GM18867 (cell line): ENCODE measurements at regions not wholly inside any gene's neighbourhood (a gene's known extent, or its start where the extent isn't known, plus 50 kb on each side); places are given as distances from the start of the nearest gene placed in this dataset.
"Not testable (repeated sequence)": the region's sequence is repeated elsewhere in the genome, so short reads cannot be mapped to it uniquely, and the experiment has no call there.

Experiments used
- ATAC-seq: cut with Tn5 transposase; IDR thresholded peaks from one replicate; pipeline ENCODE4 v1.9.1; 2021; ENCODE audit warnings: mild to moderate bottlenecking, moderate library complexity; ENCODE audit not compliant: unreplicated experiment

DNA sequence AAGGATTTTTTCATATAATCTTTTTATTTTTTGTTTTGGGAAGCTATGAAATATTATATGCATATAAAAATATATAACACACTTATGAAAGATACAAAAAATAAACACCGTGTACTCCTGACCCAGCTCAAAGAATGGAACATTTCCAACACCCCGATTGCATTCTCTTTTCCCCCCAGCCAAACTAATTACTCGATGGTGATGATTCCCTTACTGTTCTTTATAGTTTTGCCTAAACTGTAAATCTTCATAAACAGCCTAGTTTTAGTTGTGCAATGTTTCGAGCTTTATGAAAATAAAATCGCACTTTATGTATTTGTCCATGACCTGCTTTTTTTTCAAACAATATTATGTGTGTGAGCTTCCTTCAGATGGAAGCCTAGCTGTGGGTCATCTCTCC lies 352.0 kb upstream of the KAZN start:
- no peak for ATAC-seq

DNA sequence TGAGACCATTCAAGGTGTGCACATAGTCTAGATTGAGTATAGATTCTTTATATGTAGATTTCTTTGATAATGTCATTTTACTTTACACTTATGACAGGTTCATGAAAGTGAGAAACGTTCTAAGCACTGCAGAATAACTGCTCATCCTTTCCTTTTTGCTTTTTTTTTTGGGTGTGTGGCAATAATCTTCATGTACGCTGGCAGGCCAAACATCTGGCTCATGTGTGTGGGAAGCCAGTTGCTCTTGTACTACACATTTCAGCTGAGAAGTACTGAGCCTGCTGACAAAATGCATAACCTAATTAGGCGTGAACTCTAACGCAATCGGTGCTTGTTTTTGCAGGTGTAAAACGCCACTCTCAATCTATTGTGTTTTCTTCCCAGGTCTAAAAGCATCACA lies 350.8 kb upstream of the KAZN start:
- ATAC-seq = no peak

DNA sequence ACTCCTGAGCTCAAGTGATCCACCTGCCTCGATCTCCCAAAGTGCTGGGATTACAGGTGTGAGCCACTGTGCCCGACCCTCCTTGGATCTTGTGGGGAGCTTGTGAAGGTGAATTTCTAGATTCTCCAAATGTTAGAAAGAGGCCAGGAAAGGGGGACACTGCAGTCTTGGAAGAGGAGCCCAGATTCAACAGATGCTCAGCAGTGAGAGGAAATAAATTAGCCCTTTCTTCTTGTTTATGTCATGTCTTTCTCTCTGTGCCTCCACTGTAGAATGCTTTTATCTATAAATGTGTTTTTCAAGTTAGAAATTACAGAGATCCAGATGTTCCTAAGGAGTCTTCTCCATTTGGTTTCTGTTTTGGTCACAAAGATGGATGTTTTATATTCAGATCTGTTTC lies 346.6 kb upstream of the KAZN start:
- ATAC-seq = no peak

DNA sequence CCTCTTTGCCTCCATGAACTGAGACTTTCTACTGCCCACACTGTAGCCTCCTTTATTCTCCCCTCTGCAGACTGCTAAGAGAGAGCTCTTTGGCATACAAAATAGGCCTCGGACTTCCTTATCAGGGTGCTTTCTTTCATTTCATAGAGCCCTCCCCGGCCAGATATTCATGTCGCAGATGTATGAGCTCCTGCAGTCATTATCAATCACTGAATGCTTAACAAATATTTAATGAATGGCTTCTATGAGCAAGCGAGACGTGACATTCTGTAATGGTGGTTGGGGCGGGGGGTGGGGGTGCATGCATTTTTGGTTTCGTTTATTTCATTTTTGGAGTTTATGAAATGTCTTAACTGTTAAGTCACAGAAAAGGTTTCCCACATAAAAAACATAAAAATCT lies 344.8 kb upstream of the KAZN start:
- ATAC-seq = no peak

DNA sequence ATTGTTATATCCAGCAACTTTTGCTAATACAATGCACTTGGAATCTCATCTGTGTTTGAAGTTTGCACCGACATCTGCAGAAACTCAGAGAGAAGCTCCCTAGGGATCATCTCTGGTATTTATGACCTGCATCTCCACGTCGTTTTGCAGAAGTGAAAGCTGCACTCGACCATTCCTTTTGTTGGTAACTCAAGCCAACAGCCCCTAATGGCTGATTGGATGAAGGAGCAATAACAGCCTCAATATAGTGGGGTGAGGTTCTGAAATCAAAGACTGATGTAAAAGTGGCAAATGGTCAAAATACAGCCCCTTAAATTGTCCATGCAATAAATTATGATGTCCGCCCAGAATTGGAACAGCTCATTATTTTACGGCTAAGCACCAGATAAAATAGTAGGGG lies 344.2 kb upstream of the KAZN start:
- ATAC-seq = no peak

DNA sequence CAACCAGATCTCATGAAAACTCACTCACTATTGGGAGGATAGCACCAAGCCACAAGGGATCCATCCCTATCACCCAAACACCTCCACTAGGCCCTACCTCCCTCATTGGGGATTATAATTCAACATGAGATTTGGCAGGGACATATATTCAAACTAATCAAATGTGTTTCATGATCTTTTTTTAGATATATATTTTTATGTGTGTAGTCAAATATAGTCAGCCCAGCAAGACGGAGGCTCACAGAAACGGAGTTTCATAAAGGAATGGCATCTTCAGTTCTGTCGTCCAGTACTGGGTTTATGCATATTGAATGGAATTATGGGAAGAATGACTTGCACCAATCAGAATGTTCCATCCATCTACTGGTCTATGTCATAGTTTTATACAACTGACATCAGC lies 343.3 kb upstream of the KAZN start:
- ATAC-seq = no peak

DNA sequence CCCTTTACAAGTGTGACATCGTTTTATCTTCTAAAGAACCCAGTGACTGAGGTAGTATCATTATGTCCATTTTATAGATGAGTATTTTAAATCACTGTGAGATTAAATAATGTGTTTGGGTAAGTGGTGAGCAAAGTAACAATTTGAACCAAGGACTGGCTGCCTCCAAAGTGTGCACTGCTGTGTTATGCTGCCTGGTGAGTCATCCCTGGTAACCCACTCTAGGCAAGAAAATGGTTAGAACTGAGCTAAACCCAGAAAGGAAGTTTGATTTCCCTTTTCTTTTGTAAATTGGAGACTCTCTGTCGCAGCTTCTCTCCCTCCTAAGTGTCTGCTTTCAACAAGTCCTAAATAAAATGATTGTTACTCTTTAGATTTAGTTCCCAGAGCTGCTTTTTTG lies 342.8 kb upstream of the KAZN start:
- ATAC-seq = no peak

DNA sequence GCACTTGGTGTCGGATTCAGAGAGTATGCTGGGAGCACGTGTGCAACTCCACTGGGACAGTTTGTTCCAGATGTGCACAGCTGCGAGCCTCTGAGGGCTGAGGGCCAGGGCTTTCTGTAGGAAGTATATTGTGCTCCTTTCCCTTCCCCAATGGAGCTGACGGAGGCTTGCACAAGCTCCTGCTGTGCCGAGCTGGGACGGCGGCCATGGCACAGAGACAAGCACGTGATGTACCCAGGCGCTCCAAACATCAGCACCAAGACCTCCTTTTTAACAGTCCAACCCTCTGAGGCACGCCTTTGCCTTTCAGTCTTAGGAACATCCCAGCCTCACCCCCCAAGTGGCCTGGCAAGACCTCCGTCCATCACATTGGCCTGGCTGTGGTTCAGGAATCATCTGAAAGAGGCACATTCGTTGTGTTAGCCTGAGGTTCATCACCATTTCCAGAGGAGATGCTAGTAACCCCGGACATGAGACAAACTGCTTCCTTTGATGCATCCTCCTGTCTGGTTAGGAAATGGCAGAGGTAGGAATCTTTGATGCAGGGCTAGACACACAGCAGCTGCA lies 339.2 kb upstream of the KAZN start:
- ATAC-seq = no peak

DNA sequence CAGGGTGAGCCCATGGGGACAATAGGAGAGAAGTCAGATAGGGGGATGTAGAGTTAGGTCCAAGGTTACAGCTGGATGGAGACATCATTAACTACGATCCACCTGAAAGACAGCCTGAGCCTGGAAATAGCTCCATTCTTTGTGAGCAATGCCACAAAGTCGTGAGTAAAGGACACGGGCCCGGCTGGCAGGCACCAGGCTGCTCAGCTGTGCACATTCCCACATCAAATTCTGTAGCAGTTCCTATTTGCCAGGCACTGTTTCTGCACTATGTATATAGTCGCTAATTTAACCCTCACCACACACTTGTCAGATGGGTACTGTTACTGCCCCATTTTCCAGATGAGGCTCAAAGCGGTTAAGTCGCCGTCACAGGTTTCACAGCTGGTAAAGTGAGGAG lies 338.0 kb upstream of the KAZN start:
- ATAC-seq = no peak

DNA sequence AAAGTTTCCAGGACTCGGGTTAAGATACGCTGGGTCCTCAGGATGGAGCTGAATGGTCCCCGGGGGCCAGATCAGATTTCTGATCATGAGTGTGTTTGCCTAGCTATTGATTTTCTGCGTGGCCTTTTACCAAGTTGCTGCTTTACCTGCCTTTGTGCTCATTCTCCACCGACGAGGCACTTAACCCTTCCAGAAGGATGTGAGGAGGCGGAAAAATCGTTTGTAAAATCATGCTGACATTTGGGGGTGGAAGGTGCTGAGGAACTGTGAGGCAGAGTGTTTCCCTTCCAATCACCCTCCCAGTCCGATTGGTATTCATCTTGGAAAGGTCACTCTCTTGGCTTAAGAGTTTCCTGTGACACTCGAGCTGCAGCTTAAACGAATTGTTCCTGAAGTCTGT lies 337.1 kb upstream of the KAZN start:
- no peak for ATAC-seq

DNA sequence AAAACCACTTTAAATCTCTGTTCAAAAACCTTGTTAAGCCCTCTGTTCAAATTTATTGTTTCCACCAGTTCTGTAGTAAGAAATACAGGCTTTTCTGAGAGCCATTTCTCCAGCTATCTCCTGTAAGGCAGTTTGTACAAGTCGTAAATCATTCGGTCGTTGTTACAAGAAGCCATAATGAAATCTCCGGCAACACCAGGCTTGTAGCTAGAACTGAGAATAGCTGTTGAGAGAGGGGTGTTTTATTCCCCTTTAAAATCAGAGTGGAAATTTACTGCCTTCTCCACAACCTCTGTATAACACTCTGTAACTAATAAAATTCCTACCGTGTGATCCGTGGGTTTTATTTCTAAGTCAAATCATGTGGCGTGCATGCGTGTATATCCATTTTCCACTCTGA lies 335.8 kb upstream of the KAZN start:
- no peak for ATAC-seq

DNA sequence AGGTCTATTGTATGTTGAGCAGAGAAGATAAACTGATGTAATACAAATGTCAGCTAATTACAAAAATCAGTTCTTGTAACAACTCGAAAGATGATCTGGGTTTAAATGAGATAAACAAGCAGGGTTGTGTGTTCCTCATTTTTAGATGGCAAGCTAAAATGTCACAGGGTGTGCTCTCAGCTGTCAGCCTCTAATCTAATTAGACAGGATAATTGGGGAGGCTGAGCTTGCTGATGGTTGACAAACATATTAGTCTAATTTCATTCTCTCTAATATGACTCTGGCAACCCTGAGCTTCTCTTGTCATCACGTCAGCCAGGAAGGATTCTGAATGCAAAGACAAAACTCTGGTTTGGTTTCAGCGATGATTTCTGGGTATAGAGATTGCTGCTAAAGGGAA lies 335.3 kb upstream of the KAZN start:
- ATAC-seq = no peak

DNA sequence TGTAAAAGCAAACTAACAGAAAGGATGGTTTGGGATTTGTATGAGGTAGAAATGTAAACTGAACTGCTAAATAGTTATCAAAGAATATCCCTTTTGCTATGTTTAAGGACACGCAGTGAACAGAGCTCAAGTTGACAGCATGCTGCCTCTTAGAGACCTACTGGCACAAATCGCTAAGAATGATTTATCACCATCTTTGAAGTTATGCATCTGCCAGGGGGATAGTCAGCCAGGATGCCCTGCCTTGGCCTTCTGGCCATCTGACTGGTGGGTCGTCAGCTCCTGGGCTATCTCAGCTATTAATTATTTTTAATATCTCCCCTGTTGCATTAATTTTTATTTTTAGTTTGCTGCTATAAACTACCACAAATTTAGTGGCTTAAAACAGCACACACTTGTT lies 334.8 kb upstream of the KAZN start:
- ATAC-seq = no peak

DNA sequence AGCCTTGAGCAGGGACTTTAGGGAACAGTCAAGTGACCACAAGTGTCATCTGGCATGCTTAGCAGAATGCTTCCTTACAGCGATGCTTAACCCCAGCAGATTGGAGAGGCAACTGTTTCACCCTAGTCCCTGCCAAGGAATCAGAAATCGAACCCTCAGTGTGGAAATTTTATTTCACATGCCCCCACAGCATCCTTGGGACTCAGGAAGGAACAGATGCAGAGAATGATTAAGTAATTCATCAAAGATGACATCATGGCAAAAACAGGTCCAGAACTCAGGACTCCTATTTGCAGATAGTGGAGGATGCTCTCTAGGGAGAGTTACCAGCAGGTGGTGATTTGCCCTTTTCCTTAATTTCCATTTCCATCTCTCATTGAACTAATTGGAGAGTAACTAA lies 333.0 kb upstream of the KAZN start:
- no peak for ATAC-seq

DNA sequence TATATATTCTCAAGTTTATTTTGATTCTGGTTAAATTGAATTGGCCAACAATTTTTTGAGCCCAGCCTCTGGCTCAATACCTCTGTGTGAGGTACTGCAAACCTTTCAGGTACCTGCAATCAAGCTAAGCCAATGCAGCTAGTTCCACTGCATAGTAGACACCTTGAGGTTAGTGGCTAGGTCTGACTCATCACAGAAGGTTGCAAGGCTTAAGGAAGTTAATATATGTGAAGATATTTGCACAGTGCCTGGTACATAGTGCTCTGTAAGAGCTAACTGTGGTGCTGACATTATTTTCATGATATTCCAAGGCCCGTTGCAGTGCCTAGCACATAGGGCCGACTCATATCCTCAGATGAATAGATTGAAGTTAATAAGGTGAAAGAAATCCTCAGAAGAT lies 330.5 kb upstream of the KAZN start:
- ATAC-seq = no peak

DNA sequence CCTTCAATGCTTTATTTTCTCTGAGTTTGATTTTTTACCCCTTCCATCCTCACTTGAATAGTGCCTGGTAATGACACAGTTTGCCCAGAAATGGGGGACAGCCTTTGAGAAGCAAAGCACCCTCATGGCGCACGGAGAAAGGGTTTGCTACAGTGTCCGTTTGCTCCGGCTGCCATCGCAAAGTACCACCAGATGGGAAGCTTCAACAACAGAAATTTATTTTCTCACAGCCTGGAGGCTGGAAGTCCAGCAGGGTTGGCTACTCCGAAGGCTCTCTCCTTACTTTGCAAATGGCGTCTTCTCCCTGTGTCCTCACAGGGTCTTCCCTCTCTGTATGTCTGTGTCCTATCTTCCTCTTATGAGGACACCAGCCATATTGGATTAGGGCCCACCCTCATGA lies 327.7 kb upstream of the KAZN start:
- ATAC-seq = no peak

DNA sequence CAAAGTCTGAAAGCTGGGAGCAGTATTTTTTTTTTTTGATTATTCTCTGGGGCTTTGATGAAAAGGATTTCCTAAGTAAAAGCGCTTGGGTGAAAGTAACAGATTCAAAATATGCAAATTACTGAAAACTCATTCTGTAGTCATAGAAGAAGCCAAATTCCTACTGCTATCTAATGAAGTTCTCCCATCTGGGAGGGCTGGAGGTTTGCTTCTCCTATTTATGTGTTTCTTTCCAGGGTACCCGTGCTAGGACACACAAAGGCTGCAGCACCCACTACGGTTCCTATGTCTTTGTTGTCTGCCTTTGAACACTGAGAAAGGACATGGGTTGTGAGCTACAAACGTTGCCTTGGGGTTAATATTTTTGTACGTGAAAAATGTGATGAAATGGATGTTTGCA lies 324.7 kb upstream of the KAZN start:
- no peak for ATAC-seq

DNA sequence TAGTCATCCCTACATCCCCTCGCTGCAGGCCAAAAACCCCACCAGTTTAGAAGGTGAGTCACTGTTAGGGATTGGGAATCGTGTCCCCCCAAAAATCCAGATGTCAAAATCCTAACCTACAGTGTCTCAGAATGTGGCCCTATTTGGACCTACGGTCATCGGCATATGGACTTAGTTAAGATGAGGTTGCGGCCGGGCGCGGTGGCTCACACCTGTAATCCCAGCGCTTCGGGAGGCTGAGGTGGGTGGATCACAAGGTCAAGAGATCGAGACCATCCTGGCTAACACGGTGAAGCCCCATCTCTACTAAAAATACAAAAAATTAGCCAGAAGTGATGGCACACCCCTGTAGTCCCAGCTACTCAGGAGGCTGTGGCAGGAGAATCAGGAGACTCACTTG lies 318.6 kb upstream of the KAZN start:
- not testable (repeated sequence) for ATAC-seq

DNA sequence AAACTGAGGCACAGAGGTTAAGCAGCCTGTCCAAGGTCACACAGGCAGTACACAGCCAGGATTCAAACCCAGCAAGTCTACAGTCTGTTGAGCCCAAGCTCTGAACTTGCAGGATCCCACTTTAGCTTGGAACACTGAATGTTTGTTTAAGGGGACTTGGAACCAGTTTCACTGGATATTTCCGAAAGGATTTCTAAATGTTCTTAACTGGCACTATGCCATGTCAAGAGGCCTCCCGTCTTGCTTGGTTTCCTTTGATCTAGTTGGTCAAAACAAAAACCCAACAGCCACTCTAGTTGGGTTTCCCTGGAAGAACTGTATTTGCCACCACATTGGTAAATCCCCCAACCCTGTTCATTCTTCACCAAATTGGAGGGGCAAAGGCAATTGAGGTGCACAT lies 317.6 kb upstream of the KAZN start:
- ATAC-seq = no peak

DNA sequence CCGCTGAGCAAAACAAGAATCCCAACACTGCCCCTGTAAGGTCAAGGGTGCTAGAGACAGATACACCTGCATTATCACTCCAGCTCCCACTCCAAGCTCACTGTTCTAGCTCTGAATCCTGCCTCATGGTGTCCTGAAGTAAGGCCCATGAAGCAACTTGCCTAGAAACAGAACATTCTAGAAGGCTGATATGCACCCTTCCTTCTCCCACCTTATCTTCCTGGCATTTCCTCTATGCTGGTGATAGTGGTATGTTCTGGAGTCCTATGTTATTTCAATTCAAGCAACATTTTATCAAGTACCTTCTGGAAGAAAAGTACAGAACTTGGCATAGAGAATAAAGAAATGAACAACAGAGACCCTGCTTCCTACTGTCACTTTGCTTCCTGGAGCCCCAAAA lies 317.1 kb upstream of the KAZN start:
- no peak for ATAC-seq

DNA sequence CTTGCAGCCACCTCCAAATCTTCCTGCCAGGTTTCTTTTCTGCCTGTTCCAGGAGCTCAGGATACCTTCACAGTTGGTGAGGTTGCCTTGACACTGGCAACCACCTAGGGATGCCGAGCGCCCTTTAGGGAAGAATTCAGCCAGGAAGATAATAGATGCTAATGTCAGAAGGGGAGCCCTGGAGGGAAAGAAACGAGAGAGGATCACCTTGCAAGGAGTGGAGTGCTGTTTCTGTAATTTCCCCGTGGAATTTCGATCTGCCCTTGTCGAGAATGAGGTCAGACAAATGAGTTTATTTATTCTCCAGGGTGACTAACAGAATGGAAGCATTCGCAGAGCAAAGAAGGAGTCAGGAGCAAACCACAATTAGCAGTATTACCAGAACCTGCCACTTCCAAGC lies 315.8 kb upstream of the KAZN start:
- ATAC-seq = no peak

DNA sequence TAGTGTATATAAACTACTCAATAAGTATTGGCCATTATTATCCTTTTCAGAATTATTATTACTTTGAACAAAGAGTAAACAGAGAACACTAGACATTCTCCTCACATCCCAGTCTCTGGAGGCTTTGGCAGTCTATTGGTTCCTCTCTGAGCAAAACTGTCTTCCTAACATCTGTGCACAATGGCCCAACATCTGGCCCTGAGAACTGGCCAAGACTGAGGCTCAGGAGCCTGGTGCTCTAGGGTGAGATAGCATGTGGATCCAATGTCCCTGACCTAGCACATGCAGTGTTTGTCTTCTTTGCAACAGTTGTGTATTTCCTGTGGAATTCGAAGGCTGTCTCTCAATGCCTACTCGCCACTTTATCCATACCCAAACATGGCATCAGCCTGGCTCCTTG lies 313.2 kb upstream of the KAZN start:
- no peak for ATAC-seq

DNA sequence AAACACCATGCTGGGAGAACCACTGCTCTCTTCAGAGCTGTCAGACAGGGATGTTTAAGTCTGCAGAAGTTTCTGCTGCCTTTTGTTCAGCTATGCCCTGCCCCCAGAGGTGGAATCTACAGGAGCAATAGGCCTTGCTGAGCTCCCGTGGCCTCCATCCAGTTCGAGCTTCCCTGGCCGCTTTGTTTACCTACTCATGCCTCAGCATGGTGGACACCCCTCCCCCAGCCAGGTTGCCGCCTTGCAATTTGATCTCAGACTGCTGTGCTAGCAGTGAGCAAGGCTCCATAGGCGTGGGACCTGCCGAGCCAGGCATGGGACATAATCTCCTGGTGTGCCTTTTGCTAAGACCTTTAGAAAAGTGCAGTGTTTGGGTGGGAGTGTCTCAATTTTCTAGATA lies 307.3 kb upstream of the KAZN start:
- ATAC-seq = not testable (repeated sequence)

DNA sequence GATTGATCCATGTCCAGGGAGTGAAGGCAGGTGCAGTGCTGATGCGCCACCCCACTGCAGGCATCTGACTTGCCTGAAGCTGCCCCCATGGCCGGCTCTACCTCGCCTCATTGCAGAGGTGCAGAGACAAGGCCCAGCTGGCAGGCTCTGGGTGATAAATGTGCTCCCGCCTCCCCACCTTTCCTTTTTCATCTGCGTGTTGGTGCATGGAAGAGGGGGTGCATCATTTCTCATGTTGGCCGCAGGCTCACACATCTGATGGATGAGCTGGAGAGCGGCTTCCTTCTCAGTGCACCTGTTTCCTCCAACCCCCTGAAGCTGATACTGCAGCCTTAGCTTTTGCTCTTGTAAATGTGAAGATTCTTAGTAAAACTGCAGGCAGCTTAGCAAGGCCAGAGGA lies 306.0 kb upstream of the KAZN start:
- no peak for ATAC-seq
